Keratinocyte (primary cell): ENCODE measurements at regions not wholly inside any gene's neighbourhood (a gene's known extent, or its start where the extent isn't known, plus 50 kb on each side); places are given as distances from the start of the nearest gene placed in this dataset.

Experiments used
- DNase-seq: peaks from one replicate; pipeline ENCODE4 v3.0.0-alpha.2; 2011; ENCODE audit warnings: low read depth, missing footprints, low spot score
- FAIRE-seq: peaks from 2 replicates; lab custom pipeline; 2011; peaks lifted over from hg19 to GRCh38; lab: Jason Lieb, UNC
- H2AFZ ChIP-seq: 2 replicates; pipeline ENCODE4 v1.6.0; 2012; ENCODE audit warnings: low read length, control low read depth, inconsistent platforms; ENCODE audit not compliant: control insufficient read depth
- H3K27ac ChIP-seq: 2 replicates; pipeline ENCODE4 v1.5.1; 2011; ENCODE audit warnings: low read length; ENCODE audit not compliant: control insufficient read depth, insufficient read depth
- H3K27me3 ChIP-seq: 3 replicates; pipeline ENCODE4 v1.6.0; 2011; ENCODE audit warnings: low read length; ENCODE audit not compliant: control insufficient read depth, insufficient read depth; ENCODE audit errors: extremely low read depth
- H3K36me3 ChIP-seq, 2 experiments: 2 replicates in 1 of 2; 3 replicates in 1 of 2; pipeline ENCODE4 v1.5.1; 2011; ENCODE audit warnings: low read length in 2 of 2, mild to moderate bottlenecking in 1 of 2; ENCODE audit not compliant: control insufficient read depth in 2 of 2, insufficient read depth in 2 of 2; ENCODE audit errors: extremely low read depth in 1 of 2
- H3K4me1 ChIP-seq: 3 replicates; pipeline ENCODE4 v1.5.1; 2011; ENCODE audit warnings: low read length; ENCODE audit not compliant: control insufficient read depth, insufficient read depth; ENCODE audit errors: extremely low read depth
- H3K4me2 ChIP-seq: 3 replicates; pipeline ENCODE4 v1.6.0; 2011; ENCODE audit warnings: low read depth, low read length; ENCODE audit not compliant: control insufficient read depth, insufficient read depth; ENCODE audit errors: extremely low read depth
- H3K4me3 ChIP-seq, 3 experiments: fragments of 200-600 bp in 1 of 3; sonication (generic) in 1 of 3; 2 replicates in 2 of 3; 3 replicates in 1 of 3; pipeline ENCODE4 v1.5.1; 2011 to 2016; ENCODE audit warnings: low read length in 3 of 3, mild to moderate bottlenecking in 3 of 3, control low read depth in 2 of 3, inconsistent platforms in 1 of 3, low read depth in 1 of 3, mixed read lengths in 1 of 3, mixed run types in 1 of 3, moderate library complexity in 1 of 3; ENCODE audit not compliant: control insufficient read depth in 2 of 3, insufficient read depth in 2 of 3; ENCODE audit errors: extremely low read depth in 1 of 3
- H3K79me2 ChIP-seq: 2 replicates; pipeline ENCODE4 v1.6.0; 2012; ENCODE audit warnings: low read length; ENCODE audit not compliant: control insufficient read depth, insufficient read depth
- H3K9ac ChIP-seq: 3 replicates; pipeline ENCODE4 v1.6.0; 2011; ENCODE audit warnings: low read length; ENCODE audit not compliant: control insufficient read depth, insufficient read depth; ENCODE audit errors: extremely low read depth
- H3K9me1 ChIP-seq: 3 replicates; pipeline ENCODE4 v1.6.0; 2011; ENCODE audit warnings: low read length; ENCODE audit not compliant: control insufficient read depth, insufficient read depth; ENCODE audit errors: extremely low read depth
- H3K9me3 ChIP-seq: 2 replicates; pipeline ENCODE4 v1.5.1; 2012; ENCODE audit warnings: low read depth, low read length; ENCODE audit not compliant: control insufficient read depth
- H4K20me1 ChIP-seq: 3 replicates; pipeline ENCODE4 v1.6.0; 2011; ENCODE audit warnings: low read length; ENCODE audit not compliant: control insufficient read depth, insufficient read depth; ENCODE audit errors: extremely low read depth
- EZH2 ChIP-seq: IDR thresholded peaks from one replicate; pipeline ENCODE4 v1.6.1; 2012; ENCODE audit warnings: inconsistent platforms, mild to moderate bottlenecking, low read length, moderate library complexity
- dilution Hi-C: fragments of 300-500 bp; cut with MboI; formaldehyde crosslinking; loops from one replicate; pipeline ENCODE4 v1.7.0; 2020; ENCODE audit warnings: low sequenced_read_pairs; ENCODE audit not compliant: extremely low pct_ligation_motif_present
- TF ChIP-seq, protein P1 (sequence below), 3 experiments: IDR thresholded peaks in 1 of 3; conservative IDR thresholded peaks in 1 of 3; optimal IDR thresholded peaks in 1 of 3; 2 replicates in 2 of 3; 3 replicates in 1 of 3; pipeline versions ENCODE3 to v1.5.1; 2011; ENCODE audit warnings: low read length in 3 of 3, mild to moderate bottlenecking in 3 of 3, moderate library complexity in 2 of 3, control low read depth in 1 of 3, inconsistent platforms in 1 of 3; ENCODE audit not compliant: insufficient read depth in 2 of 3; ENCODE audit errors: extremely low read depth in 1 of 3

DNA sequence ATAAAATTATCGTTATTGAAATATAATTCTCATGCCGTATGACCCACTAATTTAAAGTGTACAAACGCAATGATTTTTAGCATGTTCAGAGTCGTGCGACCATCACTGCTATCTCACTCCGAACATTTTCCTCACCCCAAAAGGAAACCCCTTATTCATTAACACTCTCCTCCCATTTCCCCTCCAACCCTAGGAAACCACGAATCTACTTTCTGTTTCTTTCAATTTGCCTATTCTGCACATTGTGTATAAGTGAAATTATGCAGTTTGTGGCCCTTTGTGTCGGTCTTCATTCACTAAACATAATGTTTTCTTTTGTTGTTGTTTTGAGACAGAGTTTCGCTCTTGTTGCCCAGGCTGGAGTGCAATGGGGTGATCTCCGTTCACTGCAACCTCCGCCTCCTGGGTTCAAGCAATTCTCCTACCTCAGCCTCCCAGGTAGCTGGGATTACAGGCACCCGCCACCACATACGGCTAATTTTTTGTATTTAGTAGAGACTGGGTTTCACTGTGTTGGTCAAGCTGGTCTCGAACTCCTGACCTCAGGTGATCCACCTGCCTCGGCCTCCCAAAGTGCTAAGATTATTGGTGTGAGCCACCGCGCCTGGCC is 99.7 kb upstream of the ZNF217 start:
- Histone ChIP-seq H3K4me1 (peaks cover 9% of the 10 kb centered on the region), H3K9ac (no peak overlapping the region), H3K9me1 (no peaks in the 10 kb centered on the region), H3K27me3 (no peaks in the 10 kb centered on the region), H3K79me2 (no peaks in the 10 kb centered on the region), H3K27ac (no peak overlapping the region), H3K4me3 (no peak overlapping the region), H4K20me1 (no peaks in the 10 kb centered on the region), H3K4me2 (no peak overlapping the region), H2AFZ (no peak overlapping the region), H3K9me3 (no peaks in the 10 kb centered on the region), H3K36me3 (no peaks in the 10 kb centered on the region)
- dilution Hi-C loops, result no loop called here
- DNase-seq (no peak), FAIRE-seq (no peak)
- TF ChIP-seq, protein P1, sequence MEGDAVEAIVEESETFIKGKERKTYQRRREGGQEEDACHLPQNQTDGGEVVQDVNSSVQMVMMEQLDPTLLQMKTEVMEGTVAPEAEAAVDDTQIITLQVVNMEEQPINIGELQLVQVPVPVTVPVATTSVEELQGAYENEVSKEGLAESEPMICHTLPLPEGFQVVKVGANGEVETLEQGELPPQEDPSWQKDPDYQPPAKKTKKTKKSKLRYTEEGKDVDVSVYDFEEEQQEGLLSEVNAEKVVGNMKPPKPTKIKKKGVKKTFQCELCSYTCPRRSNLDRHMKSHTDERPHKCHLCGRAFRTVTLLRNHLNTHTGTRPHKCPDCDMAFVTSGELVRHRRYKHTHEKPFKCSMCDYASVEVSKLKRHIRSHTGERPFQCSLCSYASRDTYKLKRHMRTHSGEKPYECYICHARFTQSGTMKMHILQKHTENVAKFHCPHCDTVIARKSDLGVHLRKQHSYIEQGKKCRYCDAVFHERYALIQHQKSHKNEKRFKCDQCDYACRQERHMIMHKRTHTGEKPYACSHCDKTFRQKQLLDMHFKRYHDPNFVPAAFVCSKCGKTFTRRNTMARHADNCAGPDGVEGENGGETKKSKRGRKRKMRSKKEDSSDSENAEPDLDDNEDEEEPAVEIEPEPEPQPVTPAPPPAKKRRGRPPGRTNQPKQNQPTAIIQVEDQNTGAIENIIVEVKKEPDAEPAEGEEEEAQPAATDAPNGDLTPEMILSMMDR (optimal IDR thresholded peaks at IDR 0.05 in 1 of 3, IDR thresholded peaks at IDR 0.05 in 1 of 3, conservative IDR thresholded peaks at IDR 0.05 in 1 of 3; ENCODE audit: extremely low read depth in 1 of 3, insufficient read depth in 2 of 3, low read length in 3 of 3), result no peak
- TF ChIP-seq EZH2, result no peak

GRCh38 chr20:53692465-53693067 is 98.9 kb upstream of the ZNF217 start:
- no peak overlapping the region for H3K9ac ChIP-seq
- dilution Hi-C loops, result no loop called here
- no peaks in the 10 kb centered on the region for H3K9me3 ChIP-seq
- DNase-seq, result no peak
- no peaks in the 10 kb centered on the region for H3K27me3 ChIP-seq
- H3K36me3 ChIP-seq, result no peaks in the 10 kb centered on the region
- no peaks in the 10 kb centered on the region for H4K20me1 ChIP-seq
- H3K4me2 ChIP-seq, result no peak overlapping the region
- FAIRE-seq, result no peak
- TF ChIP-seq, protein P1 (optimal IDR thresholded peaks at IDR 0.05 in 1 of 3, IDR thresholded peaks at IDR 0.05 in 1 of 3, conservative IDR thresholded peaks at IDR 0.05 in 1 of 3; ENCODE audit: extremely low read depth in 1 of 3, insufficient read depth in 2 of 3, low read length in 3 of 3), result no peak
- no peak for TF ChIP-seq EZH2
- H3K4me3 ChIP-seq, result no peak overlapping the region
- no peaks in the 10 kb centered on the region for H3K9me1 ChIP-seq
- H2AFZ ChIP-seq, result no peak overlapping the region
- H3K4me1 ChIP-seq, result peaks cover 9% of the 10 kb centered on the region
- H3K27ac ChIP-seq, result no peak overlapping the region
- H3K79me2 ChIP-seq, result no peaks in the 10 kb centered on the region
